ENCODE measurements at regions not wholly inside any gene's neighbourhood (a gene's known extent, or its start where the extent isn't known, plus 50 kb on each side); places are given as distances from the start of the nearest gene placed in this dataset.

- DNase-seq = no peak
Observed at GRCh38 chr10:57294698-57295097, 933.6 kb upstream of the ZWINT start.

- DNase-seq = no peak
Observed at GRCh38 chr10:57288754-57289153, 927.7 kb upstream of the ZWINT start.

- no peak for DNase-seq
Observed at GRCh38 chr10:57262892-57263291, 901.8 kb upstream of the ZWINT start.

GRCh38 chr10:57260175-57260574 lies 899.1 kb upstream of the ZWINT start:
- DNase-seq = no peak

GRCh38 chr10:57249615-57250281 lies 888.7 kb upstream of the ZWINT start:
- no peak for DNase-seq

- DNase-seq = no peak
Observed at GRCh38 chr10:57247271-57247670, 886.2 kb upstream of the ZWINT start.

GRCh38 chr10:57225920-57226319 lies 864.9 kb upstream of the ZWINT start:
- no peak for DNase-seq

- DNase-seq = no peak
Observed at GRCh38 chr10:57224811-57225210, 863.8 kb upstream of the ZWINT start.

GRCh38 chr10:57222603-57223002 lies 861.5 kb upstream of the ZWINT start:
- no peak for DNase-seq

- no peak for DNase-seq
Observed at GRCh38 chr10:57222129-57222528, 861.1 kb upstream of the ZWINT start.

GRCh38 chr10:57221674-57222073 lies 860.6 kb upstream of the ZWINT start:
- no peak for DNase-seq

- DNase-seq = no peak
Observed at GRCh38 chr10:57218382-57218781, 857.3 kb upstream of the ZWINT start.

GRCh38 chr10:57202356-57202755 lies 841.3 kb upstream of the ZWINT start:
- DNase-seq = no peak

GRCh38 chr10:57188846-57189245 lies 827.8 kb upstream of the ZWINT start:
- DNase-seq = no peak

- no peak for DNase-seq
Observed at GRCh38 chr10:57186201-57186600, 825.1 kb upstream of the ZWINT start.

GRCh38 chr10:57169597-57169996 lies 808.5 kb upstream of the ZWINT start:
- DNase-seq = no peak

GRCh38 chr10:57168611-57169240 lies 807.7 kb upstream of the ZWINT start:
- DNase-seq = no peak

- DNase-seq = no peak
Observed at GRCh38 chr10:57165671-57166070, 804.6 kb upstream of the ZWINT start.

- DNase-seq = no peak
Observed at GRCh38 chr10:57162231-57162630, 801.2 kb upstream of the ZWINT start.

GRCh38 chr10:57161157-57161556 lies 800.1 kb upstream of the ZWINT start:
- DNase-seq = no peak

GRCh38 chr10:57145548-57145947 lies 784.5 kb upstream of the ZWINT start:
- no peak for DNase-seq

GRCh38 chr10:57142925-57143576 lies 782.0 kb upstream of the ZWINT start:
- DNase-seq = no peak

GRCh38 chr10:57141708-57142107 lies 780.6 kb upstream of the ZWINT start:
- DNase-seq = no peak

GRCh38 chr10:57119684-57120083 lies 758.6 kb upstream of the ZWINT start:
- no peak for DNase-seq

Data from NCI-H345 (cell line).